Rectal smooth muscle tissue (tissue), 1 donor: ENCODE measurements at regions not wholly inside any gene's neighbourhood (a gene's known extent, or its start where the extent isn't known, plus 50 kb on each side); places are given as distances from the start of the nearest gene placed in this dataset.
"Not testable (repeated sequence)": the region's sequence is repeated elsewhere in the genome, so short reads cannot be mapped to it uniquely, and the experiment has no call there.

Source experiments
- H3K27ac ChIP-seq: one replicate; pipeline ENCODE4 v1.7.0; 2013; ENCODE audit warnings: low read depth, low read length, inconsistent platforms
- H3K27me3 ChIP-seq: one replicate; pipeline ENCODE4 v1.7.0; 2013; ENCODE audit warnings: low read length; ENCODE audit not compliant: control insufficient read depth, insufficient read depth
- H3K36me3 ChIP-seq: one replicate; pipeline ENCODE4 v1.7.0; 2013; ENCODE audit warnings: low read length; ENCODE audit not compliant: control insufficient read depth, insufficient read depth
- H3K4me1 ChIP-seq: one replicate; pipeline ENCODE4 v1.7.0; 2013; ENCODE audit warnings: low read length; ENCODE audit not compliant: control insufficient read depth, insufficient read depth
- H3K4me3 ChIP-seq: one replicate; pipeline ENCODE4 v1.7.0; 2013; ENCODE audit warnings: low read length
- H3K9ac ChIP-seq: one replicate; pipeline ENCODE4 v1.7.0; 2013; ENCODE audit warnings: low read length

- peaks cover 12% of the 10 kb centered on the region for H3K4me1 ChIP-seq
- no peaks in the 10 kb centered on the region for H3K36me3 ChIP-seq
- no peaks in the 10 kb centered on the region for H3K27me3 ChIP-seq
- H3K9ac ChIP-seq: no peak overlapping the region
- H3K4me3 ChIP-seq: no peak overlapping the region
- no peak overlapping the region for H3K27ac ChIP-seq
Observed at GRCh38 chr4:156303708-156304107, 350.0 kb upstream of the CTSO start.

- Histone ChIP-seq H3K9ac (no peak overlapping the region), H3K4me3 (no peak overlapping the region), H3K27ac (peak overlapping the region; percentile 64), H3K4me1 (peaks cover 7% of the 10 kb centered on the region), H3K27me3 (no peaks in the 10 kb centered on the region), H3K36me3 (no peaks in the 10 kb centered on the region)
Observed at GRCh38 chr4:156298230-156298629, 344.6 kb upstream of the CTSO start.

GRCh38 chr4:156295676-156296195 is 342.1 kb upstream of the CTSO start:
- H3K4me1 ChIP-seq: peaks cover 7% of the 10 kb centered on the region
- peak overlapping the region; percentile 35 for H3K27ac ChIP-seq
- no peak overlapping the region for H3K9ac ChIP-seq
- no peaks in the 10 kb centered on the region for H3K27me3 ChIP-seq
- H3K36me3 ChIP-seq: no peaks in the 10 kb centered on the region
- no peak overlapping the region for H3K4me3 ChIP-seq

- no peak overlapping the region for H3K9ac ChIP-seq
- H3K27me3 ChIP-seq: no peaks in the 10 kb centered on the region
- peaks cover 7% of the 10 kb centered on the region for H3K4me1 ChIP-seq
- no peak overlapping the region for H3K27ac ChIP-seq
- no peak overlapping the region for H3K4me3 ChIP-seq
- H3K36me3 ChIP-seq: no peaks in the 10 kb centered on the region
Observed at GRCh38 chr4:156294577-156294976, 340.9 kb upstream of the CTSO start.

GRCh38 chr4:156293657-156294297 is 340.1 kb upstream of the CTSO start:
- no peak overlapping the region for H3K27ac ChIP-seq
- no peaks in the 10 kb centered on the region for H3K27me3 ChIP-seq

GRCh38 chr4:156291317-156291716 is 337.7 kb upstream of the CTSO start:
- H3K4me3 ChIP-seq: no peak overlapping the region
- no peak overlapping the region for H3K27ac ChIP-seq
- no peaks in the 10 kb centered on the region for H3K36me3 ChIP-seq
- no peak overlapping the region for H3K9ac ChIP-seq
- no peaks in the 10 kb centered on the region for H3K4me1 ChIP-seq
- no peaks in the 10 kb centered on the region for H3K27me3 ChIP-seq

More at GRCh38 chr4:156293657-156294297, 340.1 kb upstream of the CTSO start:
- Histone ChIP-seq H3K36me3 (no peaks in the 10 kb centered on the region), H3K9ac (no peak overlapping the region), H3K4me3 (no peak overlapping the region), H3K4me1 (peaks cover 3% of the 10 kb centered on the region)

GRCh38 chr4:156290811-156291210 is 337.1 kb upstream of the CTSO start:
- H3K4me1 ChIP-seq: no peaks in the 10 kb centered on the region
- H3K27me3 ChIP-seq: no peaks in the 10 kb centered on the region
- H3K36me3 ChIP-seq: no peaks in the 10 kb centered on the region
- H3K4me3 ChIP-seq: no peak overlapping the region
- no peak overlapping the region for H3K9ac ChIP-seq
- H3K27ac ChIP-seq: no peak overlapping the region

- not testable (repeated sequence) for H3K27me3 ChIP-seq, H3K4me3 ChIP-seq, H3K27ac ChIP-seq, H3K9ac ChIP-seq, H3K36me3 ChIP-seq, H3K4me1 ChIP-seq
Observed at GRCh38 chr4:156290026-156290425, 336.4 kb upstream of the CTSO start.

GRCh38 chr4:156280686-156281085 is 327.0 kb upstream of the CTSO start:
- H3K9ac ChIP-seq: no peak overlapping the region
- H3K4me3 ChIP-seq: no peak overlapping the region
- no peaks in the 10 kb centered on the region for H3K27me3 ChIP-seq
- no peaks in the 10 kb centered on the region for H3K4me1 ChIP-seq
- no peaks in the 10 kb centered on the region for H3K36me3 ChIP-seq
- H3K27ac ChIP-seq: no peak overlapping the region

- Histone ChIP-seq H3K9ac (no peak overlapping the region), H3K4me3 (no peak overlapping the region), H3K27ac (no peak overlapping the region), H3K27me3 (no peaks in the 10 kb centered on the region), H3K4me1 (no peaks in the 10 kb centered on the region), H3K36me3 (no peaks in the 10 kb centered on the region)
Observed at GRCh38 chr4:156265407-156265806, 311.7 kb upstream of the CTSO start.

- no peak overlapping the region for H3K9ac ChIP-seq
- no peaks in the 10 kb centered on the region for H3K27me3 ChIP-seq
- no peak overlapping the region for H3K4me3 ChIP-seq
- H3K27ac ChIP-seq: no peak overlapping the region
- H3K4me1 ChIP-seq: no peaks in the 10 kb centered on the region
- no peaks in the 10 kb centered on the region for H3K36me3 ChIP-seq
Observed at GRCh38 chr4:156261230-156261629, 307.6 kb upstream of the CTSO start.

- Histone ChIP-seq H3K4me1 (no peaks in the 10 kb centered on the region), H3K36me3 (no peaks in the 10 kb centered on the region), H3K9ac (no peak overlapping the region), H3K27me3 (no peaks in the 10 kb centered on the region), H3K27ac (no peak overlapping the region), H3K4me3 (no peak overlapping the region)
Observed at GRCh38 chr4:156255230-156256007, 301.8 kb upstream of the CTSO start.
